Effector memory CD4-positive, alpha-beta T cell (primary cell): ENCODE measurements at regions not wholly inside any gene's neighbourhood (a gene's known extent, or its start where the extent isn't known, plus 50 kb on each side); places are given as distances from the start of the nearest gene placed in this dataset.

Source experiments
- DNase-seq, 3 donors: peaks; one replicate each; pipeline ENCODE4 v3.0.0-alpha.2; 2020
- H3K27ac ChIP-seq: 2 replicates; pipeline ENCODE4 v1.7.0; 2013; ENCODE audit warnings: mild to moderate bottlenecking, low read length, moderate library complexity; ENCODE audit not compliant: insufficient read depth, poor library complexity, severe bottlenecking
- H3K27me3 ChIP-seq: replicated peaks from 2 replicates; pipeline ENCODE4 v1.7.0; 2013; ENCODE audit warnings: mild to moderate bottlenecking, low read length; ENCODE audit not compliant: insufficient read depth, control insufficient read depth, poor library complexity, severe bottlenecking
- H3K36me3 ChIP-seq: 2 replicates; pipeline ENCODE4 v1.7.0; 2013; ENCODE audit warnings: mild to moderate bottlenecking, low read length, moderate library complexity; ENCODE audit not compliant: control insufficient read depth, insufficient read depth
- H3K4me1 ChIP-seq: 2 replicates; pipeline ENCODE4 v1.7.0; 2013; ENCODE audit warnings: low read length, mild to moderate bottlenecking; ENCODE audit not compliant: control insufficient read depth, insufficient read depth, poor library complexity, severe bottlenecking
- H3K4me3 ChIP-seq: 2 replicates; pipeline ENCODE4 v1.7.0; 2013; ENCODE audit warnings: low read length, low read depth, mild to moderate bottlenecking; ENCODE audit not compliant: insufficient read depth, poor library complexity, severe bottlenecking
- H3K9me3 ChIP-seq: 2 replicates; pipeline ENCODE4 v1.7.0; 2013; ENCODE audit warnings: mild to moderate bottlenecking, low read length, moderate library complexity; ENCODE audit not compliant: control insufficient read depth

DNA sequence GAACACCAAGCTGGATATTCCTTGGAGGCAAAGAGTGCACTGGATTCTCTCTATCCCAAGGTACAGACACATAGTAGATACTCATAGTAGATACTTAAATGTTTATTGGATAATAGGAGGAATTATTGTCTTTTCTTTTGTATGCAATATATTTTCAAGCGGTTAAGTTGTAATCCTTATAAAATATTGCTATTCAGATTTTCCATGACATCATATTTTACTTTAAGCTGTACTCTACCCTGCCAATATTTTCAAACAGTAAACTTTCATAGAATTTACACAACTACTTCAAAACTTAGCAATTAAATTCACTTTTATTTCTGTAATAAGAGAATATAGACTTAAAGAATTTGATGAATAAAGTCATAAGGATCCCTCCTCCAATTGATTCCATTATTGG is 546.5 kb upstream of the CAMK1G start:
- no peaks in the 10 kb centered on the region for H3K36me3 ChIP-seq
- no peak overlapping the region for H3K27ac ChIP-seq
- no peaks in the 10 kb centered on the region for H3K9me3 ChIP-seq
- no peaks in the 10 kb centered on the region for H3K27me3 ChIP-seq
- no peaks in the 10 kb centered on the region for H3K4me1 ChIP-seq
- H3K4me3 ChIP-seq: no peak overlapping the region
- DNase-seq: no peak

- Histone ChIP-seq H3K9me3 (no peaks in the 10 kb centered on the region), H3K4me3 (no peak overlapping the region), H3K27ac (no peak overlapping the region), H3K4me1 (no peaks in the 10 kb centered on the region), H3K36me3 (no peaks in the 10 kb centered on the region), H3K27me3 (no peaks in the 10 kb centered on the region)
- no peak for DNase-seq
These were observed 545.2 kb upstream of the CAMK1G start for GRCh38 chr1:209038316-209038715.

GRCh38 chr1:209038735-209039134 is 544.8 kb upstream of the CAMK1G start:
- no peaks in the 10 kb centered on the region for H3K9me3 ChIP-seq
- H3K27me3 ChIP-seq: no peaks in the 10 kb centered on the region
- H3K36me3 ChIP-seq: no peaks in the 10 kb centered on the region
- DNase-seq: no peak
- no peak overlapping the region for H3K27ac ChIP-seq
- H3K4me3 ChIP-seq: no peak overlapping the region
- no peaks in the 10 kb centered on the region for H3K4me1 ChIP-seq

DNA sequence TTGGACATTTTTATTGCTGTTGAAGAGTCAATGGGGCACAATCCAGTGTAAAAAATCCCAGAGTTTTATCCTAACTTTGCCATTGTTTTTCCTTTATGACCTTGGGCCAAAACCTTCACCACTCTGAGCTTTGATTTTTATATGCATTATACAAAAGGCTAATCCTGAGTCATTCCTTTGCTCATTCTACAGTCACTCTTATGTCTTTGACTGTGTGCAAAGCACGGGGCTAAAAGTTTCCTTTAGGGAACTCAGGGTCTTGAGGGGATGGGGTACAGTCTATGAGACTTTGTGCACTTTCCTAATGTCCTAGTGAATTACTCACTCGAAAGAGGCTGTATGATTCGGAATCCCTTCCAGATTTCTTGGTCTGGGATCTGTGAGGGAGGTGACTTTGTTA is 543.2 kb upstream of the CAMK1G start:
- Histone ChIP-seq H3K36me3 (no peaks in the 10 kb centered on the region), H3K4me1 (no peaks in the 10 kb centered on the region), H3K27me3 (no peaks in the 10 kb centered on the region), H3K27ac (no peak overlapping the region), H3K4me3 (no peak overlapping the region), H3K9me3 (no peaks in the 10 kb centered on the region)
- no peak for DNase-seq

- Histone ChIP-seq H3K36me3 (no peaks in the 10 kb centered on the region), H3K27ac (no peak overlapping the region), H3K4me1 (no peaks in the 10 kb centered on the region), H3K9me3 (no peaks in the 10 kb centered on the region), H3K4me3 (no peak overlapping the region), H3K27me3 (no peaks in the 10 kb centered on the region)
- DNase-seq: no peak
These were observed 541.6 kb upstream of the CAMK1G start for GRCh38 chr1:209041927-209042326.

- H3K4me1 ChIP-seq: no peaks in the 10 kb centered on the region
- no peaks in the 10 kb centered on the region for H3K36me3 ChIP-seq
- DNase-seq: no peak
- no peak overlapping the region for H3K4me3 ChIP-seq
- no peak overlapping the region for H3K27ac ChIP-seq
- no peaks in the 10 kb centered on the region for H3K27me3 ChIP-seq
- H3K9me3 ChIP-seq: no peaks in the 10 kb centered on the region
These were observed 541.1 kb upstream of the CAMK1G start for GRCh38 chr1:209042413-209042812.

DNA sequence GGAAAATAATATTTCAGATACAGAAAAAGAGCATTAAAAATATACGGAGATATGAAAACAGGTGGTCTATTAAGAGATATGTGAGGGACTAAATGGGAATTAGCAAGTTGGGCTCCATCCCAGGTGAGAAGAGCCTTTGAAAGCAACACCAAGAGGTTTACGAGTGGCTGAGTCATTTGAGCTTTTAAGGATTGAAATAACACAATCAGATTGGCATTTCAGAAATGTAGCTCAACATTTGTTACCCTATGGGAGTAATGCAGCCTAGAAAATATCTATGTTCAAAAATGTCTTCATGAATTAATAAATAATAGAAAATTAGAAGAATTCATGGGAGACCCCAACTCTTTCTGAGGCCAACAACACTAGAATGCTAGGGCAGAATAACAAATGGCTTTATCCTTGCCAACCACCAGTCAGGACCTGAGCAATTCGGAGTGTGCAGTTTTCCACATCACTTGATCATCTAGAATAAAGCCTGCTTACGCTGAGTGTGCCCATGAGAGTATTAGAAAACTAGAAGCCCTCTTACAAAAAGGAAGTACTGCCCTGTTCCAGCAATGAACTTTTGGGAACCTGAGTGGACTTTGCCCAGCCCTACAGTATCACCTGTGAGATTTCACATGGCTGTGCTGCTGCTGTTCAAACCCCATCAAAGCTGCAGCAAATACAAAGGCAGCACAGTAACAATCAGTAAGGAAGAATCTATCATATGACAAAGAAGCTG is 538.0 kb upstream of the CAMK1G start:
- no peak for DNase-seq
- Histone ChIP-seq H3K36me3 (no peaks in the 10 kb centered on the region), H3K4me3 (no peak overlapping the region), H3K4me1 (no peaks in the 10 kb centered on the region), H3K27ac (no peak overlapping the region), H3K27me3 (no peaks in the 10 kb centered on the region), H3K9me3 (no peaks in the 10 kb centered on the region)

DNA sequence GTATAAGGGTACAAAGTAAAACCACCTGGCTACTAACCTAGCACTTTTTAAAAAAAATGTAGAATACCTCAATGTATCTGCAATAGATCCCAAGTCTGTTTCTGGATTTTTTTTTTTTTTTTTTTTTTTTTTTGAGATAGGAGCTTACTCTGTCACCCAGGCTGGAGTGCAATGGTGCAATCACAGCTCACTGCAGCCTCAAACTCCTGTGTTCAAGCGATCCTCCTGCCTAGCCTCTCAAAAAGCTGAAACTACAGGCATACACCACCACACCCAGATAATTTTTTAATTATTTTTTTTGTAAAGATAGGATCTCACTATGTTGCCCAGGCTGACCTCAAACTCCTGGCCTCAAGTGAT is 537.5 kb upstream of the CAMK1G start:
- Histone ChIP-seq H3K4me3 (no peak overlapping the region), H3K9me3 (no peaks in the 10 kb centered on the region), H3K27ac (no peak overlapping the region), H3K36me3 (no peaks in the 10 kb centered on the region), H3K27me3 (no peaks in the 10 kb centered on the region), H3K4me1 (no peaks in the 10 kb centered on the region)
- no peak for DNase-seq

GRCh38 chr1:209046935-209047334 is 536.6 kb upstream of the CAMK1G start:
- no peaks in the 10 kb centered on the region for H3K27me3 ChIP-seq
- H3K4me1 ChIP-seq: no peaks in the 10 kb centered on the region
- no peak for DNase-seq
- no peak overlapping the region for H3K27ac ChIP-seq
- no peak overlapping the region for H3K4me3 ChIP-seq
- no peaks in the 10 kb centered on the region for H3K9me3 ChIP-seq
- no peaks in the 10 kb centered on the region for H3K36me3 ChIP-seq

- Histone ChIP-seq H3K27me3 (no peaks in the 10 kb centered on the region), H3K9me3 (no peaks in the 10 kb centered on the region), H3K4me1 (no peaks in the 10 kb centered on the region), H3K4me3 (no peak overlapping the region), H3K27ac (no peak overlapping the region), H3K36me3 (no peaks in the 10 kb centered on the region)
- no peak for DNase-seq
These were observed 534.4 kb upstream of the CAMK1G start for GRCh38 chr1:209048941-209049669.
